ENCODE measurements at regions not wholly inside any gene's neighbourhood (a gene's known extent, or its start where the extent isn't known, plus 50 kb on each side); places are given as distances from the start of the nearest gene placed in this dataset.

GRCh38 chr7:89514970-89515369, 639.3 kb upstream of the STEAP1 start:
- Mint-ChIP-seq H3K4me1 (no peaks in the 10 kb centered on the region), H3K9me3 (no peaks in the 10 kb centered on the region), H3K36me3 (no peaks in the 10 kb centered on the region), H3K27ac (no peak overlapping the region), H3K4me3 (no peak overlapping the region), H3K27me3 (ENCODE audit: low read depth) (no peaks in the 10 kb centered on the region)
- ChIA-PET POLR2A (no interaction called here), CTCF (no interaction called here)
- TF ChIP-seq, protein P1, sequence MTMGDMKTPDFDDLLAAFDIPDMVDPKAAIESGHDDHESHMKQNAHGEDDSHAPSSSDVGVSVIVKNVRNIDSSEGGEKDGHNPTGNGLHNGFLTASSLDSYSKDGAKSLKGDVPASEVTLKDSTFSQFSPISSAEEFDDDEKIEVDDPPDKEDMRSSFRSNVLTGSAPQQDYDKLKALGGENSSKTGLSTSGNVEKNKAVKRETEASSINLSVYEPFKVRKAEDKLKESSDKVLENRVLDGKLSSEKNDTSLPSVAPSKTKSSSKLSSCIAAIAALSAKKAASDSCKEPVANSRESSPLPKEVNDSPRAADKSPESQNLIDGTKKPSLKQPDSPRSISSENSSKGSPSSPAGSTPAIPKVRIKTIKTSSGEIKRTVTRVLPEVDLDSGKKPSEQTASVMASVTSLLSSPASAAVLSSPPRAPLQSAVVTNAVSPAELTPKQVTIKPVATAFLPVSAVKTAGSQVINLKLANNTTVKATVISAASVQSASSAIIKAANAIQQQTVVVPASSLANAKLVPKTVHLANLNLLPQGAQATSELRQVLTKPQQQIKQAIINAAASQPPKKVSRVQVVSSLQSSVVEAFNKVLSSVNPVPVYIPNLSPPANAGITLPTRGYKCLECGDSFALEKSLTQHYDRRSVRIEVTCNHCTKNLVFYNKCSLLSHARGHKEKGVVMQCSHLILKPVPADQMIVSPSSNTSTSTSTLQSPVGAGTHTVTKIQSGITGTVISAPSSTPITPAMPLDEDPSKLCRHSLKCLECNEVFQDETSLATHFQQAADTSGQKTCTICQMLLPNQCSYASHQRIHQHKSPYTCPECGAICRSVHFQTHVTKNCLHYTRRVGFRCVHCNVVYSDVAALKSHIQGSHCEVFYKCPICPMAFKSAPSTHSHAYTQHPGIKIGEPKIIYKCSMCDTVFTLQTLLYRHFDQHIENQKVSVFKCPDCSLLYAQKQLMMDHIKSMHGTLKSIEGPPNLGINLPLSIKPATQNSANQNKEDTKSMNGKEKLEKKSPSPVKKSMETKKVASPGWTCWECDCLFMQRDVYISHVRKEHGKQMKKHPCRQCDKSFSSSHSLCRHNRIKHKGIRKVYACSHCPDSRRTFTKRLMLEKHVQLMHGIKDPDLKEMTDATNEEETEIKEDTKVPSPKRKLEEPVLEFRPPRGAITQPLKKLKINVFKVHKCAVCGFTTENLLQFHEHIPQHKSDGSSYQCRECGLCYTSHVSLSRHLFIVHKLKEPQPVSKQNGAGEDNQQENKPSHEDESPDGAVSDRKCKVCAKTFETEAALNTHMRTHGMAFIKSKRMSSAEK (CRISPR knock-in tag; IDR thresholded peaks at IDR 0.05; ENCODE audit: borderline replicate concordance): no peak
- TF ChIP-seq, protein P2, sequence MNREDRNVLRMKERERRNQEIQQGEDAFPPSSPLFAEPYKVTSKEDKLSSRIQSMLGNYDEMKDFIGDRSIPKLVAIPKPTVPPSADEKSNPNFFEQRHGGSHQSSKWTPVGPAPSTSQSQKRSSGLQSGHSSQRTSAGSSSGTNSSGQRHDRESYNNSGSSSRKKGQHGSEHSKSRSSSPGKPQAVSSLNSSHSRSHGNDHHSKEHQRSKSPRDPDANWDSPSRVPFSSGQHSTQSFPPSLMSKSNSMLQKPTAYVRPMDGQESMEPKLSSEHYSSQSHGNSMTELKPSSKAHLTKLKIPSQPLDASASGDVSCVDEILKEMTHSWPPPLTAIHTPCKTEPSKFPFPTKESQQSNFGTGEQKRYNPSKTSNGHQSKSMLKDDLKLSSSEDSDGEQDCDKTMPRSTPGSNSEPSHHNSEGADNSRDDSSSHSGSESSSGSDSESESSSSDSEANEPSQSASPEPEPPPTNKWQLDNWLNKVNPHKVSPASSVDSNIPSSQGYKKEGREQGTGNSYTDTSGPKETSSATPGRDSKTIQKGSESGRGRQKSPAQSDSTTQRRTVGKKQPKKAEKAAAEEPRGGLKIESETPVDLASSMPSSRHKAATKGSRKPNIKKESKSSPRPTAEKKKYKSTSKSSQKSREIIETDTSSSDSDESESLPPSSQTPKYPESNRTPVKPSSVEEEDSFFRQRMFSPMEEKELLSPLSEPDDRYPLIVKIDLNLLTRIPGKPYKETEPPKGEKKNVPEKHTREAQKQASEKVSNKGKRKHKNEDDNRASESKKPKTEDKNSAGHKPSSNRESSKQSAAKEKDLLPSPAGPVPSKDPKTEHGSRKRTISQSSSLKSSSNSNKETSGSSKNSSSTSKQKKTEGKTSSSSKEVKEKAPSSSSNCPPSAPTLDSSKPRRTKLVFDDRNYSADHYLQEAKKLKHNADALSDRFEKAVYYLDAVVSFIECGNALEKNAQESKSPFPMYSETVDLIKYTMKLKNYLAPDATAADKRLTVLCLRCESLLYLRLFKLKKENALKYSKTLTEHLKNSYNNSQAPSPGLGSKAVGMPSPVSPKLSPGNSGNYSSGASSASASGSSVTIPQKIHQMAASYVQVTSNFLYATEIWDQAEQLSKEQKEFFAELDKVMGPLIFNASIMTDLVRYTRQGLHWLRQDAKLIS (CRISPR knock-in tag; IDR thresholded peaks at IDR 0.05; ENCODE audit: borderline replicate concordance): no peak
- no peak for TF ChIP-seq SOX15 (CRISPR knock-in tag; IDR thresholded peaks at IDR 0.05)
- no peak for TF ChIP-seq ERG (CRISPR knock-in tag; IDR thresholded peaks at IDR 0.05)
- TF ChIP-seq GRHL2 (CRISPR knock-in tag; IDR thresholded peaks at IDR 0.05; ENCODE audit: insufficient replicate concordance, severe bottlenecking): no peak
- no peak for TF ChIP-seq NFYB (CRISPR knock-in tag; conservative IDR thresholded peaks at IDR 0.05; ENCODE audit: low read depth)
- no peak for TF ChIP-seq MAX (CRISPR knock-in tag; IDR thresholded peaks at IDR 0.05)
- TF ChIP-seq MYBL2 (CRISPR knock-in tag; IDR thresholded peaks at IDR 0.05): no peak
- TF ChIP-seq MXD4 (CRISPR knock-in tag; IDR thresholded peaks at IDR 0.05; ENCODE audit: borderline replicate concordance): no peak
- TF ChIP-seq, protein P3, sequence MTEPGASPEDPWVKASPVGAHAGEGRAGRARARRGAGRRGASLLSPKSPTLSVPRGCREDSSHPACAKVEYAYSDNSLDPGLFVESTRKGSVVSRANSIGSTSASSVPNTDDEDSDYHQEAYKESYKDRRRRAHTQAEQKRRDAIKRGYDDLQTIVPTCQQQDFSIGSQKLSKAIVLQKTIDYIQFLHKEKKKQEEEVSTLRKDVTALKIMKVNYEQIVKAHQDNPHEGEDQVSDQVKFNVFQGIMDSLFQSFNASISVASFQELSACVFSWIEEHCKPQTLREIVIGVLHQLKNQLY (CRISPR knock-in tag; IDR thresholded peaks at IDR 0.05): no peak
- TF ChIP-seq IRF1 (CRISPR knock-in tag; IDR thresholded peaks at IDR 0.05): no peak
- no peak for TF ChIP-seq ATF1 (CRISPR knock-in tag; IDR thresholded peaks at IDR 0.05)
- no peak for TF ChIP-seq ZMAT4 (CRISPR knock-in tag; IDR thresholded peaks at IDR 0.05)
- TF ChIP-seq NFE2L1 (CRISPR knock-in tag; IDR thresholded peaks at IDR 0.05): no peak
- ATAC-seq (no peak), DNase-seq (ENCODE audit: low spot score) (no peak)

- CTCF ChIA-PET: no interaction called here
- TF ChIP-seq RELA (CRISPR knock-in tag; IDR thresholded peaks at IDR 0.05; ENCODE audit: borderline replicate concordance): no peak
- TF ChIP-seq, protein P4, sequence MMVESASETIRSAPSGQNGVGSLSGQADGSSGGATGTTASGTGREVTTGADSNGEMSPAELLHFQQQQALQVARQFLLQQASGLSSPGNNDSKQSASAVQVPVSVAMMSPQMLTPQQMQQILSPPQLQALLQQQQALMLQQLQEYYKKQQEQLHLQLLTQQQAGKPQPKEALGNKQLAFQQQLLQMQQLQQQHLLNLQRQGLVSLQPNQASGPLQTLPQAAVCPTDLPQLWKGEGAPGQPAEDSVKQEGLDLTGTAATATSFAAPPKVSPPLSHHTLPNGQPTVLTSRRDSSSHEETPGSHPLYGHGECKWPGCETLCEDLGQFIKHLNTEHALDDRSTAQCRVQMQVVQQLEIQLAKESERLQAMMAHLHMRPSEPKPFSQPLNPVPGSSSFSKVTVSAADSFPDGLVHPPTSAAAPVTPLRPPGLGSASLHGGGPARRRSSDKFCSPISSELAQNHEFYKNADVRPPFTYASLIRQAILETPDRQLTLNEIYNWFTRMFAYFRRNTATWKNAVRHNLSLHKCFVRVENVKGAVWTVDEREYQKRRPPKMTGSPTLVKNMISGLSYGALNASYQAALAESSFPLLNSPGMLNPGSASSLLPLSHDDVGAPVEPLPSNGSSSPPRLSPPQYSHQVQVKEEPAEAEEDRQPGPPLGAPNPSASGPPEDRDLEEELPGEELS (CRISPR knock-in tag; IDR thresholded peaks at IDR 0.05): no peak
- TF ChIP-seq ATF1 (CRISPR knock-in tag; IDR thresholded peaks at IDR 0.05): no peak
- TF ChIP-seq FOXP1 (CRISPR knock-in tag; IDR thresholded peaks at IDR 0.05; ENCODE audit: borderline replicate concordance): no peak
- no peak for TF ChIP-seq HMGXB4 (CRISPR knock-in tag; IDR thresholded peaks at IDR 0.05)
Measured at GRCh38 chr7:89517815-89518214, 636.5 kb upstream of the STEAP1 start.

More at GRCh38 chr7:89517815-89518214, 636.5 kb upstream of the STEAP1 start:
- ATAC-seq (no peak), DNase-seq (ENCODE audit: low spot score) (no peak)
- H3K9me3 Mint-ChIP-seq: no peaks in the 10 kb centered on the region
- H3K27ac Mint-ChIP-seq: no peak overlapping the region
- no peaks in the 10 kb centered on the region for H3K27me3 Mint-ChIP-seq (ENCODE audit: low read depth)
- POLR2A ChIA-PET: no interaction called here
- H3K36me3 Mint-ChIP-seq: no peaks in the 10 kb centered on the region
- H3K4me1 Mint-ChIP-seq: no peaks in the 10 kb centered on the region
- no peak overlapping the region for H3K4me3 Mint-ChIP-seq

Measured in WTC11 (cell line).